Natural killer cell (primary cell): ENCODE measurements at regions not wholly inside any gene's neighbourhood (a gene's known extent, or its start where the extent isn't known, plus 50 kb on each side); places are given as distances from the start of the nearest gene placed in this dataset.

ENCODE experiments used
- ATAC-seq, 3 donors: fragments of 150-1000 bp in 2 of 3; fragments of 200-7000 bp in 1 of 3; cut with Tn5 transposase; 1 replicate in 1 of 3; 2 replicates in 2 of 3; pipeline ENCODE4 v1.10.0; 2021; ENCODE audit warnings: mild to moderate bottlenecking in 2 of 3, moderate library complexity in 2 of 3
- DNase-seq, 2 donors: peaks; one replicate each; pipeline versions ENCODE4 v3.0.0 to v3.0.0-alpha.2; 2013 to 2021; ENCODE audit warnings: mixed read lengths in 1 of 2
- H3K27ac ChIP-seq: one replicate; pipeline ENCODE4 v1.5.1; 2013; ENCODE audit warnings: mild to moderate bottlenecking, low read length
- H3K27me3 ChIP-seq: one replicate; pipeline ENCODE4 v1.6.1; 2013; ENCODE audit warnings: low read length; ENCODE audit not compliant: control insufficient read depth, insufficient read depth
- H3K36me3 ChIP-seq: one replicate; pipeline ENCODE4 v1.6.1; 2013; ENCODE audit warnings: low read length; ENCODE audit not compliant: control insufficient read depth, insufficient read depth
- H3K4me1 ChIP-seq: one replicate; pipeline ENCODE4 v1.6.1; 2013; ENCODE audit warnings: low read length; ENCODE audit not compliant: control insufficient read depth, insufficient read depth
- H3K4me3 ChIP-seq: one replicate; pipeline ENCODE4 v1.5.1; 2013; ENCODE audit warnings: low read length
- H3K9me3 ChIP-seq: one replicate; pipeline ENCODE4 v1.6.1; 2013; ENCODE audit warnings: low read length; ENCODE audit not compliant: control insufficient read depth, insufficient read depth
- H3K27ac Mint-ChIP-seq, 2 donors: one replicate each; pipeline ENCODE4 v1.8.0; 2022; ENCODE audit warnings: mild to moderate bottlenecking in 2 of 2, mixed read lengths in 2 of 2, moderate library complexity in 1 of 2
- H3K27me3 Mint-ChIP-seq, 2 donors: one replicate each; pipeline ENCODE4 v1.8.0; 2022; ENCODE audit warnings: low read depth in 2 of 2, mixed read lengths in 2 of 2
- H3K36me3 Mint-ChIP-seq: one replicate; pipeline ENCODE4 v1.8.0; 2022; ENCODE audit warnings: mixed read lengths
- H3K4me1 Mint-ChIP-seq, 2 donors: one replicate each; pipeline ENCODE4 v1.8.0; 2022; ENCODE audit warnings: mixed read lengths in 2 of 2
- H3K4me3 Mint-ChIP-seq: one replicate; pipeline ENCODE4 v1.8.0; 2022; ENCODE audit warnings: mild to moderate bottlenecking, moderate library complexity, mixed read lengths
- H3K9me3 Mint-ChIP-seq, 2 donors: one replicate each; pipeline ENCODE4 v1.8.0; 2022; ENCODE audit warnings: mixed read lengths in 2 of 2
- CTCF ChIP-seq: fragments of 200-600 bp; IDR thresholded peaks from one replicate; pipeline ENCODE4 v1.8.0; 2022; ENCODE audit warnings: antibody characterized with exemption
- WGBS: methylation state at CpG from one replicate; pipeline ENCODE4 v1.1.7; 2013; ENCODE audit warnings: missing lambda C conversion rate; ENCODE audit not compliant: insufficient coverage; 5-methylcytosine and 5-hydroxymethylcytosine counted together
- intact Hi-C: fragments of 100-400 bp; cut with micrococcal nuclease; formaldehyde crosslinking; loops from one replicate; pipeline ENCODE4 v1.14.2; 2022

- no peaks in the 10 kb centered on the region for H3K4me1 ChIP-seq
- H3K36me3 ChIP-seq = no peaks in the 10 kb centered on the region
- ATAC-seq (no peak), DNase-seq (no peak)
- WGBS = 100% methylated on average over 1 of the region's 2 CpGs
- Mint-ChIP-seq H3K9me3 (peaks cover 4 to 5% of the 10 kb centered on the region in 2 donors), H3K36me3 (no peaks in the 10 kb centered on the region), H3K4me1 (no peaks in the 10 kb centered on the region), H3K27me3 (no peaks in the 10 kb centered on the region), H3K27ac (no peak overlapping the region), H3K4me3 (no peak overlapping the region)
- intact Hi-C loops = no loop called here
- H3K9me3 ChIP-seq = no peaks in the 10 kb centered on the region
- no peaks in the 10 kb centered on the region for H3K27me3 ChIP-seq
- no peak for TF ChIP-seq CTCF
- H3K4me3 ChIP-seq = no peak overlapping the region
- H3K27ac ChIP-seq = no peak overlapping the region
Observed at GRCh38 chr13:103194871-103195270, 128.7 kb upstream of the SLC10A2 start.

- Histone ChIP-seq H3K9me3 (no peaks in the 10 kb centered on the region), H3K4me1 (no peaks in the 10 kb centered on the region), H3K27me3 (no peaks in the 10 kb centered on the region), H3K27ac (no peak overlapping the region), H3K4me3 (no peak overlapping the region), H3K36me3 (no peaks in the 10 kb centered on the region)
- Mint-ChIP-seq H3K27ac (no peak overlapping the region), H3K9me3 (no peaks in the 10 kb centered on the region), H3K36me3 (no peaks in the 10 kb centered on the region), H3K4me3 (no peak overlapping the region), H3K4me1 (no peaks in the 10 kb centered on the region), H3K27me3 (no peaks in the 10 kb centered on the region)
- no CpG with 5 or more reads among the region's 1 CpG for WGBS
- no peak for TF ChIP-seq CTCF
- ATAC-seq (no peak), DNase-seq (no peak)
- intact Hi-C loops = no loop called here
Observed at GRCh38 chr13:103192511-103193135, 126.4 kb upstream of the SLC10A2 start.

- H3K9me3 ChIP-seq = no peaks in the 10 kb centered on the region
- DNase-seq = no peak
- no peaks in the 10 kb centered on the region for H3K36me3 ChIP-seq
- TF ChIP-seq CTCF = no peak
- no peaks in the 10 kb centered on the region for H3K27me3 ChIP-seq
- intact Hi-C loops = no loop called here
- no CpG with 5 or more reads among the region's 1 CpG for WGBS
- ATAC-seq = no peak
- H3K4me1 Mint-ChIP-seq = no peaks in the 10 kb centered on the region
- no peak overlapping the region for H3K4me3 Mint-ChIP-seq
- H3K9me3 Mint-ChIP-seq = no peaks in the 10 kb centered on the region
- H3K36me3 Mint-ChIP-seq = no peaks in the 10 kb centered on the region
- H3K27ac Mint-ChIP-seq = no peak overlapping the region
- H3K27ac ChIP-seq = no peak overlapping the region
- H3K27me3 Mint-ChIP-seq = no peaks in the 10 kb centered on the region
- no peak overlapping the region for H3K4me3 ChIP-seq
- no peaks in the 10 kb centered on the region for H3K4me1 ChIP-seq
Observed at GRCh38 chr13:103190841-103191240, 124.6 kb upstream of the SLC10A2 start.

- no peaks in the 10 kb centered on the region for H3K36me3 Mint-ChIP-seq
- Histone ChIP-seq H3K4me3 (no peak overlapping the region), H3K27me3 (no peaks in the 10 kb centered on the region), H3K36me3 (no peaks in the 10 kb centered on the region), H3K27ac (no peak overlapping the region), H3K4me1 (no peaks in the 10 kb centered on the region), H3K9me3 (no peaks in the 10 kb centered on the region)
- intact Hi-C loops = no loop called here
- H3K27me3 Mint-ChIP-seq = no peaks in the 10 kb centered on the region
- 92% methylated on average over 1 of the region's 3 CpGs for WGBS
- TF ChIP-seq CTCF = no peak
- no peak for DNase-seq
- ATAC-seq = no peak
- no peaks in the 10 kb centered on the region for H3K4me1 Mint-ChIP-seq
- H3K9me3 Mint-ChIP-seq = no peaks in the 10 kb centered on the region
- H3K27ac Mint-ChIP-seq = no peak overlapping the region
- no peak overlapping the region for H3K4me3 Mint-ChIP-seq
Observed at GRCh38 chr13:103188713-103189326, 122.6 kb upstream of the SLC10A2 start.
